Keratinocyte (primary cell): ENCODE measurements at regions not wholly inside any gene's neighbourhood (a gene's known extent, or its start where the extent isn't known, plus 50 kb on each side); places are given as distances from the start of the nearest gene placed in this dataset.

Source experiments
- DNase-seq: peaks from one replicate; pipeline ENCODE4 v3.0.0-alpha.2; 2011; ENCODE audit warnings: low read depth, missing footprints, low spot score
- FAIRE-seq: peaks from 2 replicates; lab custom pipeline; 2011; peaks lifted over from hg19 to GRCh38; lab: Jason Lieb, UNC
- H2AFZ ChIP-seq: 2 replicates; pipeline ENCODE4 v1.6.0; 2012; ENCODE audit warnings: low read length, control low read depth, inconsistent platforms; ENCODE audit not compliant: control insufficient read depth
- H3K27ac ChIP-seq: 2 replicates; pipeline ENCODE4 v1.5.1; 2011; ENCODE audit warnings: low read length; ENCODE audit not compliant: control insufficient read depth, insufficient read depth
- H3K27me3 ChIP-seq: 3 replicates; pipeline ENCODE4 v1.6.0; 2011; ENCODE audit warnings: low read length; ENCODE audit not compliant: control insufficient read depth, insufficient read depth; ENCODE audit errors: extremely low read depth
- H3K36me3 ChIP-seq, 2 experiments: 2 replicates in 1 of 2; 3 replicates in 1 of 2; pipeline ENCODE4 v1.5.1; 2011; ENCODE audit warnings: low read length in 2 of 2, mild to moderate bottlenecking in 1 of 2; ENCODE audit not compliant: control insufficient read depth in 2 of 2, insufficient read depth in 2 of 2; ENCODE audit errors: extremely low read depth in 1 of 2
- H3K4me1 ChIP-seq: 3 replicates; pipeline ENCODE4 v1.5.1; 2011; ENCODE audit warnings: low read length; ENCODE audit not compliant: control insufficient read depth, insufficient read depth; ENCODE audit errors: extremely low read depth
- H3K4me2 ChIP-seq: 3 replicates; pipeline ENCODE4 v1.6.0; 2011; ENCODE audit warnings: low read depth, low read length; ENCODE audit not compliant: control insufficient read depth, insufficient read depth; ENCODE audit errors: extremely low read depth
- H3K4me3 ChIP-seq, 3 experiments: fragments of 200-600 bp in 1 of 3; sonication (generic) in 1 of 3; 2 replicates in 2 of 3; 3 replicates in 1 of 3; pipeline ENCODE4 v1.5.1; 2011 to 2016; ENCODE audit warnings: low read length in 3 of 3, mild to moderate bottlenecking in 3 of 3, control low read depth in 2 of 3, inconsistent platforms in 1 of 3, low read depth in 1 of 3, mixed read lengths in 1 of 3, mixed run types in 1 of 3, moderate library complexity in 1 of 3; ENCODE audit not compliant: control insufficient read depth in 2 of 3, insufficient read depth in 2 of 3; ENCODE audit errors: extremely low read depth in 1 of 3
- H3K79me2 ChIP-seq: 2 replicates; pipeline ENCODE4 v1.6.0; 2012; ENCODE audit warnings: low read length; ENCODE audit not compliant: control insufficient read depth, insufficient read depth
- H3K9ac ChIP-seq: 3 replicates; pipeline ENCODE4 v1.6.0; 2011; ENCODE audit warnings: low read length; ENCODE audit not compliant: control insufficient read depth, insufficient read depth; ENCODE audit errors: extremely low read depth
- H3K9me1 ChIP-seq: 3 replicates; pipeline ENCODE4 v1.6.0; 2011; ENCODE audit warnings: low read length; ENCODE audit not compliant: control insufficient read depth, insufficient read depth; ENCODE audit errors: extremely low read depth
- H3K9me3 ChIP-seq: 2 replicates; pipeline ENCODE4 v1.5.1; 2012; ENCODE audit warnings: low read depth, low read length; ENCODE audit not compliant: control insufficient read depth
- H4K20me1 ChIP-seq: 3 replicates; pipeline ENCODE4 v1.6.0; 2011; ENCODE audit warnings: low read length; ENCODE audit not compliant: control insufficient read depth, insufficient read depth; ENCODE audit errors: extremely low read depth
- EZH2 ChIP-seq: IDR thresholded peaks from one replicate; pipeline ENCODE4 v1.6.1; 2012; ENCODE audit warnings: inconsistent platforms, mild to moderate bottlenecking, low read length, moderate library complexity
- dilution Hi-C: fragments of 300-500 bp; cut with MboI; formaldehyde crosslinking; loops from one replicate; pipeline ENCODE4 v1.7.0; 2020; ENCODE audit warnings: low sequenced_read_pairs; ENCODE audit not compliant: extremely low pct_ligation_motif_present
- TF ChIP-seq, protein P1 (sequence below), 3 experiments: IDR thresholded peaks in 1 of 3; conservative IDR thresholded peaks in 1 of 3; optimal IDR thresholded peaks in 1 of 3; 2 replicates in 2 of 3; 3 replicates in 1 of 3; pipeline versions ENCODE3 to v1.5.1; 2011; ENCODE audit warnings: low read length in 3 of 3, mild to moderate bottlenecking in 3 of 3, moderate library complexity in 2 of 3, control low read depth in 1 of 3, inconsistent platforms in 1 of 3; ENCODE audit not compliant: insufficient read depth in 2 of 3; ENCODE audit errors: extremely low read depth in 1 of 3

- dilution Hi-C loops, result no loop called here
- H3K36me3 ChIP-seq, result no peaks in the 10 kb centered on the region
- H4K20me1 ChIP-seq, result no peaks in the 10 kb centered on the region
- no peak overlapping the region for H3K27ac ChIP-seq
- H3K9ac ChIP-seq, result no peak overlapping the region
- no peaks in the 10 kb centered on the region for H3K27me3 ChIP-seq
- H2AFZ ChIP-seq, result no peak overlapping the region
- no peak for FAIRE-seq
- no peak overlapping the region for H3K4me3 ChIP-seq
- H3K4me1 ChIP-seq, result no peaks in the 10 kb centered on the region
- no peaks in the 10 kb centered on the region for H3K9me3 ChIP-seq
- H3K79me2 ChIP-seq, result no peaks in the 10 kb centered on the region
- H3K4me2 ChIP-seq, result no peak overlapping the region
- TF ChIP-seq, protein P1, sequence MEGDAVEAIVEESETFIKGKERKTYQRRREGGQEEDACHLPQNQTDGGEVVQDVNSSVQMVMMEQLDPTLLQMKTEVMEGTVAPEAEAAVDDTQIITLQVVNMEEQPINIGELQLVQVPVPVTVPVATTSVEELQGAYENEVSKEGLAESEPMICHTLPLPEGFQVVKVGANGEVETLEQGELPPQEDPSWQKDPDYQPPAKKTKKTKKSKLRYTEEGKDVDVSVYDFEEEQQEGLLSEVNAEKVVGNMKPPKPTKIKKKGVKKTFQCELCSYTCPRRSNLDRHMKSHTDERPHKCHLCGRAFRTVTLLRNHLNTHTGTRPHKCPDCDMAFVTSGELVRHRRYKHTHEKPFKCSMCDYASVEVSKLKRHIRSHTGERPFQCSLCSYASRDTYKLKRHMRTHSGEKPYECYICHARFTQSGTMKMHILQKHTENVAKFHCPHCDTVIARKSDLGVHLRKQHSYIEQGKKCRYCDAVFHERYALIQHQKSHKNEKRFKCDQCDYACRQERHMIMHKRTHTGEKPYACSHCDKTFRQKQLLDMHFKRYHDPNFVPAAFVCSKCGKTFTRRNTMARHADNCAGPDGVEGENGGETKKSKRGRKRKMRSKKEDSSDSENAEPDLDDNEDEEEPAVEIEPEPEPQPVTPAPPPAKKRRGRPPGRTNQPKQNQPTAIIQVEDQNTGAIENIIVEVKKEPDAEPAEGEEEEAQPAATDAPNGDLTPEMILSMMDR (optimal IDR thresholded peaks at IDR 0.05 in 1 of 3, IDR thresholded peaks at IDR 0.05 in 1 of 3, conservative IDR thresholded peaks at IDR 0.05 in 1 of 3; ENCODE audit: extremely low read depth in 1 of 3, insufficient read depth in 2 of 3, low read length in 3 of 3), result no peak
- no peak for TF ChIP-seq EZH2
- no peak for DNase-seq
- no peaks in the 10 kb centered on the region for H3K9me1 ChIP-seq
Measured at GRCh38 chr4:18961266-18961665, 939.7 kb upstream of the LCORL start.

GRCh38 chr4:18957716-18958115 lies 936.2 kb upstream of the LCORL start:
- H3K27me3 ChIP-seq, result no peaks in the 10 kb centered on the region
- no peaks in the 10 kb centered on the region for H3K79me2 ChIP-seq
- H3K9me3 ChIP-seq, result no peaks in the 10 kb centered on the region
- H3K9ac ChIP-seq, result no peak overlapping the region
- no peak overlapping the region for H2AFZ ChIP-seq
- dilution Hi-C loops, result no loop called here
- TF ChIP-seq, protein P1 (optimal IDR thresholded peaks at IDR 0.05 in 1 of 3, IDR thresholded peaks at IDR 0.05 in 1 of 3, conservative IDR thresholded peaks at IDR 0.05 in 1 of 3; ENCODE audit: extremely low read depth in 1 of 3, insufficient read depth in 2 of 3, low read length in 3 of 3), result no peak
- no peak for TF ChIP-seq EZH2
- H3K27ac ChIP-seq, result no peak overlapping the region
- no peaks in the 10 kb centered on the region for H3K9me1 ChIP-seq
- DNase-seq, result no peak
- no peaks in the 10 kb centered on the region for H3K36me3 ChIP-seq
- H4K20me1 ChIP-seq, result no peaks in the 10 kb centered on the region
- H3K4me2 ChIP-seq, result no peak overlapping the region
- no peak for FAIRE-seq
- no peak overlapping the region for H3K4me3 ChIP-seq
- no peaks in the 10 kb centered on the region for H3K4me1 ChIP-seq
